ENCODE measurements at regions not wholly inside any gene's neighbourhood (a gene's known extent, or its start where the extent isn't known, plus 50 kb on each side); places are given as distances from the start of the nearest gene placed in this dataset.

DNA sequence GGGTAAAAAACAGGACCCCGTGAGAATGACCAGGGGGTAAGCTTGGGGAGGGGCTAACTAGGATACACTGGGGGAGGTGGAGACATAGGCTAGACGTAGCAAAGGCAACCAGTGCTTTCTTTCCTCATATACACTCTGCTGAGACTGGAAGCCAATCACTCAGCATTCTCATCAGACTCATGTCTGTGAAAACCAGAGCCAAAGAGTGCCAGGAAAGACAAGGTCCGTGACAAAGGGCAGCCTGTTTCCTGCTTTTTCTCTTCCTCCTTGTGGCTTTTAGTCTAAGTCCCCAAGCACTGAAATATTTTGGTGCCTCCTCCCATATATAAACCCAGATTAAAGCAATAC is 97.9 kb upstream of the NEDD9 start:
- Histone ChIP-seq H3K9me3 (ENCODE audit: control insufficient read depth, insufficient read depth, low read length) (no peaks in the 10 kb centered on the region), H3K27ac (ENCODE audit: low read depth, low read length) (no peak overlapping the region), H3K4me3 (ENCODE audit: low read length) (no peak overlapping the region), H3K27me3 (ENCODE audit: control insufficient read depth, low read length) (no peaks in the 10 kb centered on the region), H3K79me2 (ENCODE audit: control insufficient read depth, low read length) (no peaks in the 10 kb centered on the region), H3F3A (ENCODE audit: control insufficient read depth, insufficient read depth) (no peaks in the 10 kb centered on the region), H3K4me2 (ENCODE audit: low read length) (peak overlapping the region; percentile 28; the same call in 1 of the 2 replicates), H3K9me2 (replicated peaks; ENCODE audit: control insufficient read depth, low read length) (no peaks in the 10 kb centered on the region), H3K36me3 (ENCODE audit: control insufficient read depth, low read length) (no peaks in the 10 kb centered on the region), H4K20me1 (ENCODE audit: control insufficient read depth, insufficient read depth, low read depth, low read length) (no peaks in the 10 kb centered on the region), H3K4me1 (ENCODE audit: control insufficient read depth, low read length) (peaks cover 27% of the 10 kb centered on the region)
- TF ChIP-seq EZH2phosphoT487 (IDR thresholded peaks at IDR 0.05; ENCODE audit: borderline replicate concordance, low read length) = no peak
- TF ChIP-seq, protein P1, sequence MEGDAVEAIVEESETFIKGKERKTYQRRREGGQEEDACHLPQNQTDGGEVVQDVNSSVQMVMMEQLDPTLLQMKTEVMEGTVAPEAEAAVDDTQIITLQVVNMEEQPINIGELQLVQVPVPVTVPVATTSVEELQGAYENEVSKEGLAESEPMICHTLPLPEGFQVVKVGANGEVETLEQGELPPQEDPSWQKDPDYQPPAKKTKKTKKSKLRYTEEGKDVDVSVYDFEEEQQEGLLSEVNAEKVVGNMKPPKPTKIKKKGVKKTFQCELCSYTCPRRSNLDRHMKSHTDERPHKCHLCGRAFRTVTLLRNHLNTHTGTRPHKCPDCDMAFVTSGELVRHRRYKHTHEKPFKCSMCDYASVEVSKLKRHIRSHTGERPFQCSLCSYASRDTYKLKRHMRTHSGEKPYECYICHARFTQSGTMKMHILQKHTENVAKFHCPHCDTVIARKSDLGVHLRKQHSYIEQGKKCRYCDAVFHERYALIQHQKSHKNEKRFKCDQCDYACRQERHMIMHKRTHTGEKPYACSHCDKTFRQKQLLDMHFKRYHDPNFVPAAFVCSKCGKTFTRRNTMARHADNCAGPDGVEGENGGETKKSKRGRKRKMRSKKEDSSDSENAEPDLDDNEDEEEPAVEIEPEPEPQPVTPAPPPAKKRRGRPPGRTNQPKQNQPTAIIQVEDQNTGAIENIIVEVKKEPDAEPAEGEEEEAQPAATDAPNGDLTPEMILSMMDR (IDR thresholded peaks at IDR 0.05; ENCODE audit: low read depth, low read length, poor library complexity, severe bottlenecking) = no peak

DNA sequence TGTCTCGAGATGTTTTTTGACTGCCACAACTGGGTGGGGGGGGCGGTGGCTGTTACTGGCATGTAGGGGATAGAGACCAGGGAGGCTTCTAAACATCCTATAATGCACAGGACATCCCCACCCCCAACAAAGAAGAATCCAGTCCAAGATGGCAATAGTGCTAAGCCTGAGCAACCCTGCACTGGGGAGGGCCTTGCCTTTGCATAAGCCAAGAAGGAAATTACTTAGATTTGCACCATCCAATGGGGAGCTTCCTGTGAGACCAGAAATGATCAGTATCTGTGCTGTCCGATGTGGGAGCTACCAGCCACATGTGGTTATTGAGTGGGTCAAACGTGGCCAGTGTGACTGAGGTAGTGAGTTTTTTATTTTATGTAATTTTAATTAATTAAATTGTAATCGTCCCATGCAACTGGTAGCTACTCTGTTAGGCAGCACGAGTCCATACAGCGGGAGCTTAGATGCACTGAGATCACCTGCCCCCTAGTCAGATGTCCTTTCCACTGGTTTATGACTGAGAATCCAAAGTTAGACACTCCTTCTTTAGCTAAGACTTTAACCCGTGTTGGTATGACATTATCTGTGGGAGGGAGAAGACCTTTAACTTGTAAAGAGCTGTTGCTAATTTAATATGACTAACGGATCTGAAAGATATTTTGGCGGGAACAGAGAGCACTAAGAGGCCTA is 97.4 kb upstream of the NEDD9 start:
- peaks cover 27% of the 10 kb centered on the region for H3K4me1 ChIP-seq (ENCODE audit: control insufficient read depth, low read length)
- H3K79me2 ChIP-seq (ENCODE audit: control insufficient read depth, low read length) = no peaks in the 10 kb centered on the region
- no peaks in the 10 kb centered on the region for H3K9me3 ChIP-seq (ENCODE audit: control insufficient read depth, insufficient read depth, low read length)
- H3K36me3 ChIP-seq (ENCODE audit: control insufficient read depth, low read length) = no peaks in the 10 kb centered on the region
- no peak overlapping the region for H3K27ac ChIP-seq (ENCODE audit: low read depth, low read length)
- H3K27me3 ChIP-seq (ENCODE audit: control insufficient read depth, low read length) = no peaks in the 10 kb centered on the region
- H3K4me3 ChIP-seq (ENCODE audit: low read length) = no peak overlapping the region
- no peaks in the 10 kb centered on the region for H4K20me1 ChIP-seq (ENCODE audit: control insufficient read depth, insufficient read depth, low read depth, low read length)
- TF ChIP-seq, protein P1 (IDR thresholded peaks at IDR 0.05; ENCODE audit: low read depth, low read length, poor library complexity, severe bottlenecking) = no peak
- TF ChIP-seq EZH2phosphoT487 (IDR thresholded peaks at IDR 0.05; ENCODE audit: borderline replicate concordance, low read length) = no peak
- H3K9me2 ChIP-seq (replicated peaks; ENCODE audit: control insufficient read depth, low read length) = no peaks in the 10 kb centered on the region
- H3K4me2 ChIP-seq (ENCODE audit: low read length) = no peak overlapping the region
- no peaks in the 10 kb centered on the region for H3F3A ChIP-seq (ENCODE audit: control insufficient read depth, insufficient read depth)

DNA sequence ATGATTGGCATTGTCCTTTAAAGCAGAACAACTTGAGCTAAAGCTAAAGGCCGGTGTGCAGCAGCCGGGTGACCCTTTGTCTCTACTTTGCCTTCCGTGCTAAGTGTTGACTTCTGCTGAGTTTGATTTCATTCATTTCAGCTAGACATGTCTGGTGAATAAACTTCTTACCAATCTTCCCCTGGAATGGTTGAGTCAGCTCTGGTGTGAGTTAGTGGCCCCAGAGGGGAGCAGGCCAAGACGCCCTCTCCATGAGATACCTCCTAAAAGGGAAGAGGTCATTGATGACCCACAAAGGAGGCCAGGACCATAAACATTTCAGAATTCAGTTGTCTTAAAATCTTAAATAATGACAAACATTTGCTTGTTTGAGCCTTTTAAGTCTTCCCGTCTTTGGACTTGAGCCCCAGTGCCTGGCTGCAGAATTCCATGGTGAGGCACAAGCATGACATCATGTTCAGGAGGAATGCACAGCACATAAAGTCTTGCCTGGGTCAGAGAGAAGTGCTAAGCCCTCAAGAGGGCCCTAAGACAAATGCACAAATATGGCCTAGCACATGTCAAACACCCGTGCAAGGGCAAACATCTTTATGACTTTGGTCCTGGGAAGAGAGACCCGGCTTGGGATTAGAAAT is 96.3 kb upstream of the NEDD9 start:
- H3K9me2 ChIP-seq (replicated peaks; ENCODE audit: control insufficient read depth, low read length) = no peaks in the 10 kb centered on the region
- no peaks in the 10 kb centered on the region for H3K27me3 ChIP-seq (ENCODE audit: control insufficient read depth, low read length)

More for the DNA sequence above, 96.3 kb upstream of the NEDD9 start:
- Histone ChIP-seq H3K9me3 (ENCODE audit: control insufficient read depth, insufficient read depth, low read length) (no peaks in the 10 kb centered on the region), H3K27ac (ENCODE audit: low read depth, low read length) (no peak overlapping the region), H3K4me3 (ENCODE audit: low read length) (no peak overlapping the region), H3K79me2 (ENCODE audit: control insufficient read depth, low read length) (no peaks in the 10 kb centered on the region), H3F3A (ENCODE audit: control insufficient read depth, insufficient read depth) (no peaks in the 10 kb centered on the region), H3K4me1 (ENCODE audit: control insufficient read depth, low read length) (peaks cover 26% of the 10 kb centered on the region), H3K36me3 (ENCODE audit: control insufficient read depth, low read length) (no peaks in the 10 kb centered on the region), H3K4me2 (ENCODE audit: low read length) (no peak overlapping the region), H4K20me1 (ENCODE audit: control insufficient read depth, insufficient read depth, low read depth, low read length) (no peaks in the 10 kb centered on the region)
- TF ChIP-seq EZH2phosphoT487 (IDR thresholded peaks at IDR 0.05; ENCODE audit: borderline replicate concordance, low read length) = no peak
- TF ChIP-seq, protein P1 (IDR thresholded peaks at IDR 0.05; ENCODE audit: low read depth, low read length, poor library complexity, severe bottlenecking) = no peak
